ENCODE measurements at regions not wholly inside any gene's neighbourhood (a gene's known extent, or its start where the extent isn't known, plus 50 kb on each side); places are given as distances from the start of the nearest gene placed in this dataset.

- H3K9me3 ChIP-seq = no peaks in the 10 kb centered on the region
- intact Hi-C loops (cut with micrococcal nuclease; ENCODE audit: unreplicated experiment) = no loop called here
- no peak overlapping the region for H3K27ac Mint-ChIP-seq (ENCODE audit: unreplicated experiment)
- H3K36me3 Mint-ChIP-seq (ENCODE audit: insufficient read depth, unreplicated experiment) = no peaks in the 10 kb centered on the region
- H3K4me1 ChIP-seq = peaks cover 27% of the 10 kb centered on the region
- ChIA-PET CTCF (no interaction called here), POLR2A (no interaction called here)
- BruUV-seq (replicated peaks) = no TSS peak
- H3K4me3 ChIP-seq (ENCODE audit: low read depth, low read length) = no peak overlapping the region
- no peaks in the 10 kb centered on the region for H3K9me3 Mint-ChIP-seq (ENCODE audit: unreplicated experiment)
- no peaks in the 10 kb centered on the region for H3K27me3 ChIP-seq (replicated peaks; ENCODE audit: control insufficient read depth, insufficient read depth, low read length)
- no peak overlapping the region for H3K4me3 Mint-ChIP-seq (ENCODE audit: unreplicated experiment)
- H3K27me3 Mint-ChIP-seq (ENCODE audit: insufficient read depth, unreplicated experiment) = no peaks in the 10 kb centered on the region
- no peaks in the 10 kb centered on the region for H3K36me3 ChIP-seq (ENCODE audit: control insufficient read depth, insufficient read depth, low read length)
- peaks cover 31% of the 10 kb centered on the region for H3K4me1 Mint-ChIP-seq (ENCODE audit: low read depth, unreplicated experiment)
- no peak for DNase-seq
- no peak for TF ChIP-seq CTCF (IDR thresholded peaks at IDR 0.05; ENCODE audit: insufficient read depth in 1 of 2, low read depth in 1 of 2, low read length in 1 of 2, severe bottlenecking in 1 of 2, unreplicated experiment in 1 of 2)
These were observed 128.6 kb upstream of the DLG1 start for GRCh38 chr3:197427021-197427420.

DNA sequence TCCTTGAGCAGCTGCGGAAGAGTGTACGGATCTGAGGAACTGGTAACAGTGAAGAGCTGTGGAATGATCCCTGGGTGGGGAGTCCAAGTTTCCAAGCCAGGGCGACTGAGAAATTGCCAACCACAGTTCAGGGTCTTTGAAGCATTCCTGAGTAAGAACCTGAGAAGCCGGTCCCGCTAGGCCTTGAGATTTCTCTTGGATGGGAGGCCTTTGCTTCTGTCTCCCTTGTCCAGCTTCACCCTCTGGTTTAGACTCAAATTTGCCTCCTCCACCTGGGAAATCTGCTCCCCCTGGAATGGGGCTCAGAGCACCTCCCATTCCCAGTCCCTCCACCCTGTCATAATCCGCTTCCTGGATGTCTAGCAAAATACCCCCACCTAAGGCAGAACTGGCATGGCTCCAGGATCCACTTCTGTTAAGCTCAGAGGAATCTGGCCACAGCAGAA, 127.7 kb upstream of the DLG1 start:
- Mint-ChIP-seq H3K36me3 (ENCODE audit: insufficient read depth, unreplicated experiment) (no peaks in the 10 kb centered on the region), H3K27me3 (ENCODE audit: insufficient read depth, unreplicated experiment) (no peaks in the 10 kb centered on the region), H3K4me1 (ENCODE audit: low read depth, unreplicated experiment) (peaks cover 31% of the 10 kb centered on the region), H3K9me3 (ENCODE audit: unreplicated experiment) (no peaks in the 10 kb centered on the region), H3K27ac (ENCODE audit: unreplicated experiment) (no peak overlapping the region), H3K4me3 (ENCODE audit: unreplicated experiment) (no peak overlapping the region)
- Histone ChIP-seq H3K9me3 (no peaks in the 10 kb centered on the region), H3K4me1 (peaks cover 27% of the 10 kb centered on the region), H3K4me3 (ENCODE audit: low read depth, low read length) (no peak overlapping the region), H3K36me3 (ENCODE audit: control insufficient read depth, insufficient read depth, low read length) (no peaks in the 10 kb centered on the region), H3K27me3 (replicated peaks; ENCODE audit: control insufficient read depth, insufficient read depth, low read length) (no peaks in the 10 kb centered on the region)
- ChIA-PET POLR2A (no interaction called here), CTCF (no interaction called here)
- TF ChIP-seq CTCF (IDR thresholded peaks at IDR 0.05; ENCODE audit: insufficient read depth in 1 of 2, low read depth in 1 of 2, low read length in 1 of 2, severe bottlenecking in 1 of 2, unreplicated experiment in 1 of 2) = no peak
- no peak for DNase-seq
- BruUV-seq (replicated peaks) = no TSS peak
- intact Hi-C loops (cut with micrococcal nuclease; ENCODE audit: unreplicated experiment) = no loop called here

GRCh38 chr3:197425485-197426120, 127.2 kb upstream of the DLG1 start:
- Histone ChIP-seq H3K9me3 (no peaks in the 10 kb centered on the region), H3K4me1 (peaks cover 27% of the 10 kb centered on the region), H3K27me3 (replicated peaks; ENCODE audit: control insufficient read depth, insufficient read depth, low read length) (no peaks in the 10 kb centered on the region), H3K4me3 (ENCODE audit: low read depth, low read length) (no peak overlapping the region), H3K36me3 (ENCODE audit: control insufficient read depth, insufficient read depth, low read length) (no peaks in the 10 kb centered on the region)
- Mint-ChIP-seq H3K36me3 (ENCODE audit: insufficient read depth, unreplicated experiment) (no peaks in the 10 kb centered on the region), H3K9me3 (ENCODE audit: unreplicated experiment) (no peaks in the 10 kb centered on the region), H3K27ac (ENCODE audit: unreplicated experiment) (no peak overlapping the region), H3K4me3 (ENCODE audit: unreplicated experiment) (no peak overlapping the region), H3K27me3 (ENCODE audit: insufficient read depth, unreplicated experiment) (no peaks in the 10 kb centered on the region), H3K4me1 (ENCODE audit: low read depth, unreplicated experiment) (peaks cover 26% of the 10 kb centered on the region)
- ChIA-PET POLR2A (no interaction called here), CTCF (no interaction called here)
- DNase-seq = no peak
- intact Hi-C loops (cut with micrococcal nuclease; ENCODE audit: unreplicated experiment) = no loop called here
- no TSS peak for BruUV-seq (replicated peaks)
- TF ChIP-seq CTCF (IDR thresholded peaks at IDR 0.05; ENCODE audit: insufficient read depth in 1 of 2, low read depth in 1 of 2, low read length in 1 of 2, severe bottlenecking in 1 of 2, unreplicated experiment in 1 of 2) = no peak

Measured in Caco-2 (cell line).